HEK293 (cell line): ENCODE measurements at regions not wholly inside any gene's neighbourhood (a gene's known extent, or its start where the extent isn't known, plus 50 kb on each side); places are given as distances from the start of the nearest gene placed in this dataset.

Experiments used
- ZNF391 ChIP-seq: fragments of 450-650 bp; formaldehyde crosslinking; IDR thresholded peaks from 2 replicates; pipeline ENCODE4 v1.5.1; 2016; ENCODE audit warnings: low read depth, missing biosample characterization, missing genetic modification characterization, borderline replicate concordance
- ZNF394 ChIP-seq: fragments of 450-650 bp; formaldehyde crosslinking; IDR thresholded peaks from 2 replicates; pipeline ENCODE4 v1.5.1; 2016; ENCODE audit warnings: missing biosample characterization, missing genetic modification characterization, mild to moderate bottlenecking, moderate library complexity, borderline replicate concordance
- ZNF48 ChIP-seq: fragments of 450-650 bp; formaldehyde crosslinking; IDR thresholded peaks from 2 replicates; pipeline ENCODE4 v1.5.1; 2016; ENCODE audit warnings: missing biosample characterization, missing genetic modification characterization
- ZNF785 ChIP-seq: fragments of 450-650 bp; formaldehyde crosslinking; IDR thresholded peaks from 2 replicates; pipeline ENCODE4 v1.5.1; 2016; ENCODE audit warnings: missing biosample characterization, missing genetic modification characterization
- TF ChIP-seq, protein P1 (sequence below): fragments of 450-650 bp; formaldehyde crosslinking; IDR thresholded peaks from 2 replicates; pipeline ENCODE4 v1.5.1; 2016; ENCODE audit warnings: missing biosample characterization, missing genetic modification characterization

DNA sequence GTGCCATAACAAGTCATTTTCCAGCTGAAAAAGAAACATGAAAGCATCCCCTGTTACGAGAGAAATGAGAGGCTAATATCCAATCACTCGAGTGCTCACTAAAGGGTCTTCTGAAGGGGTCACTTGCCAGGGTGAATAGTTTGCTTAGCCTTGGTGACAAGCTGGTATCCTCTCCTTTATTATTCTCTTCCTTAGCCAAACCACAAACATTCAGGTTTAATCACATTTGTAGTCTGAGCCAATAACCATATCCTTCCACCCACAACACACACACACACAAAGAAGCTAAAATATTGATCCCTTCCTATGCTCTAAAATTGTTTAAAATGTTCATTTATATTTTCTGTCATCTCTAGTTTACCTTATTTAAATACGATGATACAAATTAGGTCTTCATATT lies 240.5 kb upstream of the TMCO5A start:
- TF ChIP-seq, protein P1, sequence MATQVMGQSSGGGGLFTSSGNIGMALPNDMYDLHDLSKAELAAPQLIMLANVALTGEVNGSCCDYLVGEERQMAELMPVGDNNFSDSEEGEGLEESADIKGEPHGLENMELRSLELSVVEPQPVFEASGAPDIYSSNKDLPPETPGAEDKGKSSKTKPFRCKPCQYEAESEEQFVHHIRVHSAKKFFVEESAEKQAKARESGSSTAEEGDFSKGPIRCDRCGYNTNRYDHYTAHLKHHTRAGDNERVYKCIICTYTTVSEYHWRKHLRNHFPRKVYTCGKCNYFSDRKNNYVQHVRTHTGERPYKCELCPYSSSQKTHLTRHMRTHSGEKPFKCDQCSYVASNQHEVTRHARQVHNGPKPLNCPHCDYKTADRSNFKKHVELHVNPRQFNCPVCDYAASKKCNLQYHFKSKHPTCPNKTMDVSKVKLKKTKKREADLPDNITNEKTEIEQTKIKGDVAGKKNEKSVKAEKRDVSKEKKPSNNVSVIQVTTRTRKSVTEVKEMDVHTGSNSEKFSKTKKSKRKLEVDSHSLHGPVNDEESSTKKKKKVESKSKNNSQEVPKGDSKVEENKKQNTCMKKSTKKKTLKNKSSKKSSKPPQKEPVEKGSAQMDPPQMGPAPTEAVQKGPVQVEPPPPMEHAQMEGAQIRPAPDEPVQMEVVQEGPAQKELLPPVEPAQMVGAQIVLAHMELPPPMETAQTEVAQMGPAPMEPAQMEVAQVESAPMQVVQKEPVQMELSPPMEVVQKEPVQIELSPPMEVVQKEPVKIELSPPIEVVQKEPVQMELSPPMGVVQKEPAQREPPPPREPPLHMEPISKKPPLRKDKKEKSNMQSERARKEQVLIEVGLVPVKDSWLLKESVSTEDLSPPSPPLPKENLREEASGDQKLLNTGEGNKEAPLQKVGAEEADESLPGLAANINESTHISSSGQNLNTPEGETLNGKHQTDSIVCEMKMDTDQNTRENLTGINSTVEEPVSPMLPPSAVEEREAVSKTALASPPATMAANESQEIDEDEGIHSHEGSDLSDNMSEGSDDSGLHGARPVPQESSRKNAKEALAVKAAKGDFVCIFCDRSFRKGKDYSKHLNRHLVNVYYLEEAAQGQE = no peak
- TF ChIP-seq ZNF48 (tag by site-specific recombination) (no peak), ZNF785 (no peak), ZNF391 (tag by site-specific recombination) (no peak), ZNF394 (tag by site-specific recombination) (no peak)
